Gastroesophageal sphincter (tissue), 4 donors: ENCODE measurements at regions not wholly inside any gene's neighbourhood (a gene's known extent, or its start where the extent isn't known, plus 50 kb on each side); places are given as distances from the start of the nearest gene placed in this dataset.

Experiments used
- ATAC-seq: fragments of 150-250 bp; one replicate; pipeline ENCODE4 v1.9.1; 2016; ENCODE audit warnings: mild to moderate bottlenecking, moderate library complexity
- H3K27ac ChIP-seq, 4 donors: fragments of 200-600 bp; sonication (generic) in 3 of 4; 1 replicate in 3 of 4; 2 replicates in 1 of 4; pipeline ENCODE4 v1.5.1; 2016 to 2019
- H3K27me3 ChIP-seq: fragments of 200-600 bp; sonication (generic); one replicate; pipeline ENCODE4 v1.5.1; 2019
- H3K36me3 ChIP-seq, 2 donors: fragments of 200-600 bp; sonication (generic); one replicate each; pipeline ENCODE4 v1.5.1; 2019; ENCODE audit warnings: control low read depth in 1 of 2
- H3K4me1 ChIP-seq, 3 donors: fragments of 200-600 bp; sonication (generic); 1 replicate in 2 of 3; 2 replicates in 1 of 3; pipeline ENCODE4 v1.5.1; 2016 to 2019; ENCODE audit warnings: control low read depth in 2 of 3
- H3K4me3 ChIP-seq, 2 donors: fragments of 200-600 bp; sonication (generic); one replicate each; pipeline ENCODE4 v1.5.1; 2019; ENCODE audit warnings: mild to moderate bottlenecking in 1 of 2, moderate library complexity in 1 of 2
- H3K9me3 ChIP-seq, 3 donors: fragments of 200-600 bp; sonication (generic); one replicate each; pipeline ENCODE4 v1.5.1; 2017 to 2019; ENCODE audit warnings: control low read depth in 2 of 3
- CTCF ChIP-seq, 4 experiments: fragments of 200-600 bp in 2 of 4; fragments of 450-650 bp in 2 of 4; sonication (generic) in 1 of 4; IDR thresholded peaks; one replicate each; pipeline ENCODE4 v1.5.1; 2017 to 2019; ENCODE audit warnings: antibody characterized with exemption in 4 of 4, mild to moderate bottlenecking in 2 of 4, moderate library complexity in 2 of 4
- EP300 ChIP-seq: sonication (generic); formaldehyde crosslinking; IDR thresholded peaks from one replicate; pipeline ENCODE4 v1.6.1; 2017; ENCODE audit warnings: antibody characterized with exemption, mild to moderate bottlenecking
- POLR2A ChIP-seq, 2 donors: fragments of 450-650 bp; IDR thresholded peaks; one replicate each; pipeline ENCODE4 v1.6.1; 2017; ENCODE audit warnings: antibody characterized with exemption in 2 of 2, mild to moderate bottlenecking in 2 of 2, moderate library complexity in 1 of 2
- POLR2AphosphoS5 ChIP-seq: sonication (generic); formaldehyde crosslinking; IDR thresholded peaks from one replicate; pipeline ENCODE4 v1.6.1; 2017; ENCODE audit warnings: antibody characterized with exemption
- WGBS, 2 donors: methylation state at CpG; one replicate each; pipeline ENCODE4 v1.1.5; 2018; ENCODE audit warnings: low coverage in 1 of 2; 5-methylcytosine and 5-hydroxymethylcytosine counted together

GRCh38 chr4:24372341-24372740 is 212.0 kb downstream of the DHX15 start:
- 69 to 73% methylated on average over 3 to 4 of the region's 4 CpGs for WGBS, 2 donors
- no peak for ATAC-seq

GRCh38 chr4:24370421-24370820 is 213.9 kb downstream of the DHX15 start:
- peaks cover 0 to 18% (median 0%) of the 10 kb centered on the region in 3 donors for H3K4me1 ChIP-seq
- H3K9me3 ChIP-seq: no peaks in the 10 kb centered on the region
- H3K36me3 ChIP-seq: no peaks in the 10 kb centered on the region
- no peak for TF ChIP-seq CTCF (IDR thresholded peaks at IDR 0.05)
- TF ChIP-seq POLR2AphosphoS5: no peak
- TF ChIP-seq POLR2A (IDR thresholded peaks at IDR 0.05): no peak
- TF ChIP-seq EP300: no peak
- H3K4me3 ChIP-seq: no peak overlapping the region
- no peak for ATAC-seq
- WGBS, 2 donors: 82 to 94% methylated on average over 1 of the region's 1 CpG
- H3K27ac ChIP-seq: no peak overlapping the region
- H3K27me3 ChIP-seq: no peaks in the 10 kb centered on the region

More at GRCh38 chr4:24372341-24372740, 212.0 kb downstream of the DHX15 start:
- H3K36me3 ChIP-seq: no peaks in the 10 kb centered on the region
- no peaks in the 10 kb centered on the region for H3K27me3 ChIP-seq
- H3K4me1 ChIP-seq: peaks cover 0 to 18% (median 0%) of the 10 kb centered on the region in 3 donors
- H3K27ac ChIP-seq: peak overlapping the region in 2 of 4 donors; percentile 10 to 22
- no peaks in the 10 kb centered on the region for H3K9me3 ChIP-seq
- no peak for TF ChIP-seq POLR2A (IDR thresholded peaks at IDR 0.05)
- TF ChIP-seq EP300: no peak
- TF ChIP-seq CTCF (IDR thresholded peaks at IDR 0.05): no peak
- no peak for TF ChIP-seq POLR2AphosphoS5
- H3K4me3 ChIP-seq: no peak overlapping the region

- H3K27ac ChIP-seq: no peak overlapping the region
- WGBS, 2 donors: 58 to 60% methylated on average over 1 to 5 of the region's 5 CpGs
- peaks cover 0 to 18% (median 0%) of the 10 kb centered on the region in 3 donors for H3K4me1 ChIP-seq
- no peak for TF ChIP-seq POLR2A (IDR thresholded peaks at IDR 0.05)
- no peak for TF ChIP-seq EP300
- no peak for TF ChIP-seq CTCF (IDR thresholded peaks at IDR 0.05)
- no peak for TF ChIP-seq POLR2AphosphoS5
- H3K27me3 ChIP-seq: no peaks in the 10 kb centered on the region
- H3K4me3 ChIP-seq: no peak overlapping the region
- no peak for ATAC-seq
- H3K36me3 ChIP-seq: no peaks in the 10 kb centered on the region
- no peaks in the 10 kb centered on the region for H3K9me3 ChIP-seq
These were observed 214.8 kb downstream of the DHX15 start for GRCh38 chr4:24369507-24370029.

- Histone ChIP-seq H3K36me3 (no peaks in the 10 kb centered on the region), H3K27me3 (no peaks in the 10 kb centered on the region), H3K4me1 (peaks cover 0 to 16% (median 0%) of the 10 kb centered on the region in 3 donors), H3K4me3 (no peak overlapping the region), H3K9me3 (no peaks in the 10 kb centered on the region), H3K27ac (no peak overlapping the region)
- TF ChIP-seq POLR2A (IDR thresholded peaks at IDR 0.05) (no peak), EP300 (no peak), CTCF (IDR thresholded peaks at IDR 0.05) (no peak), POLR2AphosphoS5 (no peak)
- ATAC-seq: no peak
- WGBS, 2 donors: 92 to 96% methylated on average over 7 of the region's 7 CpGs
These were observed 215.6 kb downstream of the DHX15 start for GRCh38 chr4:24368801-24369200.

- H3K4me1 ChIP-seq: peaks cover 0 to 7% (median 0%) of the 10 kb centered on the region in 3 donors
- no peak overlapping the region for H3K4me3 ChIP-seq
- no peaks in the 10 kb centered on the region for H3K9me3 ChIP-seq
- H3K36me3 ChIP-seq: no peaks in the 10 kb centered on the region
- H3K27me3 ChIP-seq: no peaks in the 10 kb centered on the region
- no peak for ATAC-seq
- WGBS, 2 donors: 87 to 100% methylated on average over 1 to 3 of the region's 3 CpGs
- no peak for TF ChIP-seq CTCF (IDR thresholded peaks at IDR 0.05)
- TF ChIP-seq POLR2A (IDR thresholded peaks at IDR 0.05): no peak
- no peak overlapping the region for H3K27ac ChIP-seq
These were observed 219.5 kb downstream of the DHX15 start for GRCh38 chr4:24364852-24365251.
